Ishikawa (cell line): ENCODE measurements at regions not wholly inside any gene's neighbourhood (a gene's known extent, or its start where the extent isn't known, plus 50 kb on each side); places are given as distances from the start of the nearest gene placed in this dataset.

Experiments
- CEBPB ChIP-seq: IDR thresholded peaks from 2 replicates; pipeline ENCODE4 v1.6.1; 2012
- CREB1 ChIP-seq: IDR thresholded peaks from 2 replicates; pipeline ENCODE4 v1.6.1; 2012; ENCODE audit warnings: low read depth
- EGR1 ChIP-seq: IDR thresholded peaks from 2 replicates; pipeline ENCODE4 v1.6.1; 2012
- EP300 ChIP-seq: IDR thresholded peaks from 2 replicates; pipeline ENCODE4 v1.6.1; 2012; ENCODE audit warnings: borderline replicate concordance
- FOXM1 ChIP-seq: IDR thresholded peaks from 2 replicates; pipeline ENCODE4 v1.6.1; 2012; ENCODE audit warnings: low read depth, borderline replicate concordance
- MAX ChIP-seq: IDR thresholded peaks from 2 replicates; pipeline ENCODE4 v1.6.1; 2012
- NFIC ChIP-seq: IDR thresholded peaks from 2 replicates; pipeline ENCODE4 v1.6.1; 2012
- RAD21 ChIP-seq: IDR thresholded peaks from 2 replicates; pipeline ENCODE4 v1.6.1; 2012; ENCODE audit warnings: low read depth
- REST ChIP-seq: IDR thresholded peaks from 2 replicates; pipeline ENCODE4 v1.6.1; 2012; ENCODE audit warnings: low read depth, mild to moderate bottlenecking
- TAF1 ChIP-seq: IDR thresholded peaks from 2 replicates; pipeline ENCODE4 v1.6.1; 2012; ENCODE audit warnings: low read depth, mild to moderate bottlenecking
- TCF12 ChIP-seq: IDR thresholded peaks from 2 replicates; pipeline ENCODE4 v1.6.1; 2012; ENCODE audit warnings: low read depth
- TEAD4 ChIP-seq: IDR thresholded peaks from 2 replicates; pipeline ENCODE4 v1.6.1; 2012
- TF ChIP-seq, protein P1 (sequence below): IDR thresholded peaks from 2 replicates; pipeline ENCODE4 v1.6.1; 2012

- TF ChIP-seq, protein P1, sequence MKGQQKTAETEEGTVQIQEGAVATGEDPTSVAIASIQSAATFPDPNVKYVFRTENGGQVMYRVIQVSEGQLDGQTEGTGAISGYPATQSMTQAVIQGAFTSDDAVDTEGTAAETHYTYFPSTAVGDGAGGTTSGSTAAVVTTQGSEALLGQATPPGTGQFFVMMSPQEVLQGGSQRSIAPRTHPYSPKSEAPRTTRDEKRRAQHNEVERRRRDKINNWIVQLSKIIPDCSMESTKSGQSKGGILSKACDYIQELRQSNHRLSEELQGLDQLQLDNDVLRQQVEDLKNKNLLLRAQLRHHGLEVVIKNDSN: no peak
- TF ChIP-seq EGR1 (no peak), TCF12 (no peak), REST (no peak), EP300 (no peak), TAF1 (no peak), MAX (no peak), RAD21 (no peak), CREB1 (no peak), CEBPB (no peak), TEAD4 (no peak), FOXM1 (no peak), NFIC (no peak)
These were observed 410.0 kb downstream of the TCERG1L start for GRCh38 chr10:130901311-130902165.
